ENCODE measurements at regions not wholly inside any gene's neighbourhood (a gene's known extent, or its start where the extent isn't known, plus 50 kb on each side); places are given as distances from the start of the nearest gene placed in this dataset.

DNA sequence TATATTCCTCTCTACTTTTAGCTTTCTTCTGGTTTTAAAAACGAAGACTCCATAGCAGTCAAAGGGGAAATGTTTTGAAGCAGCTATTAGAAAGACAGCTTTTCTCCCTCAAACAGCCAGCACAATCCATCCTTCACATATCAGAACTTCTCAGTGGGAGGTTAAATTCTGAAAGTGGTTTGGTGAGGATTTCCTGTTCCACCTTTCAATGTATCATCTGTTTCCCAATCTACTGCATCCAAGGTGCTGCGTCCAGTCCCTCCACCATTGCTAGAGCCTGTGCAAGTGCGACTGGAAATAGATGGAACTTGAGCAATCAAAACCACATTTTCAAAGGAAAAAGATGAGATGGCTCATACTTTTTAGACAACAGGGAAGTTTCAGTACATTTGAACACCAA, 508.3 kb upstream of the ARID1B start:
- TF ChIP-seq POLR2AphosphoS5 (IDR thresholded peaks at IDR 0.05) = no peak
- TF ChIP-seq EZH2 (IDR thresholded peaks at IDR 0.05; ENCODE audit: borderline replicate concordance, insufficient read depth, low read length, poor library complexity, severe bottlenecking) = no peak

Measured in neural cell (in vitro differentiated cells).